ENCODE measurements at regions not wholly inside any gene's neighbourhood (a gene's known extent, or its start where the extent isn't known, plus 50 kb on each side); places are given as distances from the start of the nearest gene placed in this dataset.
A peak's percentile ranks its signal among the peaks of the same experiment; 100 is the strongest.

DNA sequence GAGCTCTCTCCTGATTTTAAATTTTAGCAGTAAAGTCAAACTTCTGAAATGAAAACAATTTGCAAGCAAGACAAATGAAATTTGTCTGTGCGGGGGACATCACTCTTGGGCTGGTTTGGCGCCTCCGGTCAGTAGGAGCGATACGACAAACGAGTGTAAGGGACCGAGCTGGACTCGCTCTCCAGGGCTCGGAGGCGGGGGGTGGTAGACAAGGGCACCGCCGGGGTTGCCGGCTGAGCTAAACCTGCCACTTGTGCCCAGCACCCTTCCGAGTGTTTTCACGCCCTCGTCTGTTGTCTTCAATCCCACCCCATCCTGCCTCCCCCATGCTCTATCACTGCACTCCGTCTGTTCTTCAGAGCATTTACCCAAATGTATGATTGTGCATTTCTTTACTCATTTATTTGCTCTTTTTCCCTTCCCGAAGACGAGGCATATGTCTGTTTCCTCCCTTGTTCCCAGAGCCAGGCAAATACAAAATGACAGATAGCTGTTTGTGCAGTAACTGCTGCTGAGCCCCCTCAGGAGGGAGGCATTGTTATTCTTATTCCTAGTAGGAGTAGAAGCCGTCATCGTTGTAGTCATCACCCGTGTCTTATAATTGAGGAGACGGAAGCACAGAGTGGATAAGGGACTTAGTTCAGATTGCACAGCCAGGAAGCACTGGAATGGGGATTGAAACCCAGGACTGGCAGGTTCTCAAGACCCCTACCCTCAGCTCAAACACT is 62.8 kb upstream of the APCDD1L start:
- H3K4me3 ChIP-seq (ENCODE audit: low read depth, poor library complexity, severe bottlenecking), result no peak overlapping the region
- 81 to 84% methylated on average over 23 of the region's 23 CpGs for WGBS, 2 donors
- intact Hi-C loops (cut with DNase I; ENCODE audit: low total_unique reads), result no loop called here
- DNase-seq (ENCODE audit: low spot score in 2 of 2), result peak in 1 of 2 donors; percentile 65
- TF ChIP-seq POLR2A (IDR thresholded peaks at IDR 0.05), result no peak
- TF ChIP-seq, protein P1, sequence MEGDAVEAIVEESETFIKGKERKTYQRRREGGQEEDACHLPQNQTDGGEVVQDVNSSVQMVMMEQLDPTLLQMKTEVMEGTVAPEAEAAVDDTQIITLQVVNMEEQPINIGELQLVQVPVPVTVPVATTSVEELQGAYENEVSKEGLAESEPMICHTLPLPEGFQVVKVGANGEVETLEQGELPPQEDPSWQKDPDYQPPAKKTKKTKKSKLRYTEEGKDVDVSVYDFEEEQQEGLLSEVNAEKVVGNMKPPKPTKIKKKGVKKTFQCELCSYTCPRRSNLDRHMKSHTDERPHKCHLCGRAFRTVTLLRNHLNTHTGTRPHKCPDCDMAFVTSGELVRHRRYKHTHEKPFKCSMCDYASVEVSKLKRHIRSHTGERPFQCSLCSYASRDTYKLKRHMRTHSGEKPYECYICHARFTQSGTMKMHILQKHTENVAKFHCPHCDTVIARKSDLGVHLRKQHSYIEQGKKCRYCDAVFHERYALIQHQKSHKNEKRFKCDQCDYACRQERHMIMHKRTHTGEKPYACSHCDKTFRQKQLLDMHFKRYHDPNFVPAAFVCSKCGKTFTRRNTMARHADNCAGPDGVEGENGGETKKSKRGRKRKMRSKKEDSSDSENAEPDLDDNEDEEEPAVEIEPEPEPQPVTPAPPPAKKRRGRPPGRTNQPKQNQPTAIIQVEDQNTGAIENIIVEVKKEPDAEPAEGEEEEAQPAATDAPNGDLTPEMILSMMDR (IDR thresholded peaks at IDR 0.05), result no peak

- H3K4me3 ChIP-seq (ENCODE audit: low read depth, poor library complexity, severe bottlenecking), result no peak overlapping the region
- TF ChIP-seq, protein P1 (IDR thresholded peaks at IDR 0.05), result no peak
- TF ChIP-seq POLR2A (IDR thresholded peaks at IDR 0.05), result no peak
- peak in 1 of 2 donors; percentile 34 for DNase-seq (ENCODE audit: low spot score in 2 of 2)
- intact Hi-C loops (cut with DNase I; ENCODE audit: low total_unique reads), result no loop called here
- 80 to 89% methylated on average over 13 of the region's 13 CpGs for WGBS, 2 donors
Observed at GRCh38 chr20:58577139-58577806, 62.1 kb upstream of the APCDD1L start.

DNA sequence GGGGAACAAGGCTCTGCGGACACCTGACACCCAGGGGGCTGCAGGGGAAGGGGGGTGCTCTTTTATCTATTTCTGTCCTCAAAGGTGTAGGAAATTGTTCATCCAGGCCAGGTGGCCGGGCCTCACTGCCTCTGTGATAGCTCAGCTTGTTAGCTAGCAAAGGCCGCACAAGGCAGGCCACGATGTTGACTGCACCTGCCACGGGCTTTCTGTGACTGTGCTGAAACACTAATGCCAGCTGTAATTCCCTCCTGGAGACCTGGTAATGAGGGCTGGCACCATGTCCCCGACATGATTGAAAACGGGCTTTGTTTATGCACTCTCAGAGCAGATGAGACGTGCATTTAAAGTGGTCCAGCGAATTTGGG is 61.4 kb upstream of the APCDD1L start:
- intact Hi-C loops (cut with DNase I; ENCODE audit: low total_unique reads), result no loop called here
- no peak for DNase-seq (ENCODE audit: low spot score in 2 of 2)
- TF ChIP-seq, protein P1 (IDR thresholded peaks at IDR 0.05), result no peak
- TF ChIP-seq POLR2A (IDR thresholded peaks at IDR 0.05), result no peak
- 83 to 84% methylated on average over 9 of the region's 9 CpGs for WGBS, 2 donors
- H3K4me3 ChIP-seq (ENCODE audit: low read depth, poor library complexity, severe bottlenecking), result no peak overlapping the region

- intact Hi-C loops (cut with DNase I; ENCODE audit: low total_unique reads), result no loop called here
- TF ChIP-seq, protein P1 (IDR thresholded peaks at IDR 0.05), result no peak
- no peak for TF ChIP-seq POLR2A (IDR thresholded peaks at IDR 0.05)
- H3K4me3 ChIP-seq (ENCODE audit: low read depth, poor library complexity, severe bottlenecking), result no peak overlapping the region
- DNase-seq (ENCODE audit: low spot score in 2 of 2), result no peak
- WGBS, 2 donors, result 85 to 90% methylated on average over 24 of the region's 24 CpGs
Observed at GRCh38 chr20:58575776-58576602, 60.8 kb upstream of the APCDD1L start.

DNA sequence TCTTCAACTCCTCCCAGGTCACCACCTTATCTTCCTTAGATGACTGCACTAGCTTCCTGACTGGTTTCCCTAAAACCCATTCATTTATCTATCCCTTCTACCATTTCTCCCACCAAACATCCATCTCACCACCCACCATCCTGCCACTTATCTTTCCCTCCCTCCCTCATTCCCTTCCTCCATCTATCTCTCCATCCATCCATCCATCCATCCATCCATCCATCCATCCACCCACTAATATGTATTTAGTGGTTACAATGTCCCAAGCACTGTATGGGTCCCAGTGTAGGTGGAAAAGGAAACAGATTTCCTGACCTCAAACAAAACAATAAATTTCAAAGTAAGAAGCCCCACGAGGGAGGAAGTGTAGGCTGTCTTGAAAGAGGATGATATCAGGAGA is 59.3 kb upstream of the APCDD1L start:
- WGBS, 2 donors, result 28 to 45% methylated on average over 1 of the region's 1 CpG
- DNase-seq (ENCODE audit: low spot score in 2 of 2), result no peak

More for the DNA sequence above, 59.3 kb upstream of the APCDD1L start:
- TF ChIP-seq, protein P1 (IDR thresholded peaks at IDR 0.05), result no peak
- TF ChIP-seq POLR2A (IDR thresholded peaks at IDR 0.05), result no peak
- H3K4me3 ChIP-seq (ENCODE audit: low read depth, poor library complexity, severe bottlenecking), result no peak overlapping the region
- intact Hi-C loops (cut with DNase I; ENCODE audit: low total_unique reads), result no loop called here

Measured in lower leg skin (tissue), 4 donors.